ENCODE measurements at regions not wholly inside any gene's neighbourhood (a gene's known extent, or its start where the extent isn't known, plus 50 kb on each side); places are given as distances from the start of the nearest gene placed in this dataset.

DNA sequence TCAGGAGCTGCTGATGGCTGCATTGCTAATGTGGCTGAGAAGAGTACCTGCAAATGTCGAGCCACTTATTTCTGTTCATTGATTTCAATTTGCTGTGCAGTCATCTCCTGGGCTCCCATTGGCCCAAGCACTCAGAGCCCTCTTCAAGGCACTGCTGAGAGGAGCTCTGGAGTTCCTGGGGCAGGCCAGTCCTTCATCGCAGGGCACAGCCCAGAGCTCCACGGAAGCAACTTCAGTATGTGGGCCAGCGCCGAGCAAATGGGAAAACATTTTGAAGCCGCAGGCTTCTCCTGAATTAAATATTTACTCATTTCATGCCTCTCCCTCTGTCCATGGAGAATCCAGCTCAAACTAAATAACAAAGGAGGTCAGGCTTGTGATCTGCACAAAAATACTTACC is 383.3 kb downstream of the BCOR start:
- RAD21 ChIA-PET (ENCODE audit: low non-redundant PET in 1 of 2, low total read pairs in 2 of 2, uncharacterized antibody in 2 of 2, unreplicated experiment in 2 of 2): no interaction called here
- Histone ChIP-seq H3K4me1 (ENCODE audit: control insufficient read depth in 1 of 2, insufficient read depth in 2 of 2, low read length in 2 of 2) (no peaks in the 10 kb centered on the region), H2AFZ (ENCODE audit: low read depth, low read length, poor library complexity, severe bottlenecking) (no peak overlapping the region), H3K27me3 (ENCODE audit: insufficient read depth, low read length) (no peaks in the 10 kb centered on the region), H3K36me3 (ENCODE audit: control insufficient read depth in 1 of 2, insufficient read depth in 2 of 2, low read length in 2 of 2) (no peaks in the 10 kb centered on the region), H3K27ac (ENCODE audit: low read depth, low read length) (no peak overlapping the region), H3K4me2 (ENCODE audit: low read length) (no peak overlapping the region), H3K79me2 (ENCODE audit: insufficient read depth, low read length) (no peaks in the 10 kb centered on the region), H4K20me1 (ENCODE audit: insufficient read depth) (no peaks in the 10 kb centered on the region), H3K9me3 (ENCODE audit: control insufficient read depth in 1 of 2, insufficient read depth in 1 of 2, low read depth in 1 of 2, low read length in 2 of 2) (no peaks in the 10 kb centered on the region), H3K4me3 (replicated peaks in 1 of 2; ENCODE audit: low read depth in 1 of 2, low read length in 2 of 2) (no peak overlapping the region), H3K9ac (ENCODE audit: low read length) (no peak overlapping the region), H3K9me2 (ENCODE audit: insufficient read depth) (no peaks in the 10 kb centered on the region)
- intact Hi-C loops (cut with micrococcal nuclease): no loop called here
- no TSS peak for BruUV-seq (replicated peaks)
- ATAC-seq (no peak), DNase-seq (ENCODE audit: low read depth, low spot score) (no peak)
- no peak for TF ChIP-seq EGR1 (IDR thresholded peaks at IDR 0.05; ENCODE audit: low read depth)
- TF ChIP-seq, protein P1, sequence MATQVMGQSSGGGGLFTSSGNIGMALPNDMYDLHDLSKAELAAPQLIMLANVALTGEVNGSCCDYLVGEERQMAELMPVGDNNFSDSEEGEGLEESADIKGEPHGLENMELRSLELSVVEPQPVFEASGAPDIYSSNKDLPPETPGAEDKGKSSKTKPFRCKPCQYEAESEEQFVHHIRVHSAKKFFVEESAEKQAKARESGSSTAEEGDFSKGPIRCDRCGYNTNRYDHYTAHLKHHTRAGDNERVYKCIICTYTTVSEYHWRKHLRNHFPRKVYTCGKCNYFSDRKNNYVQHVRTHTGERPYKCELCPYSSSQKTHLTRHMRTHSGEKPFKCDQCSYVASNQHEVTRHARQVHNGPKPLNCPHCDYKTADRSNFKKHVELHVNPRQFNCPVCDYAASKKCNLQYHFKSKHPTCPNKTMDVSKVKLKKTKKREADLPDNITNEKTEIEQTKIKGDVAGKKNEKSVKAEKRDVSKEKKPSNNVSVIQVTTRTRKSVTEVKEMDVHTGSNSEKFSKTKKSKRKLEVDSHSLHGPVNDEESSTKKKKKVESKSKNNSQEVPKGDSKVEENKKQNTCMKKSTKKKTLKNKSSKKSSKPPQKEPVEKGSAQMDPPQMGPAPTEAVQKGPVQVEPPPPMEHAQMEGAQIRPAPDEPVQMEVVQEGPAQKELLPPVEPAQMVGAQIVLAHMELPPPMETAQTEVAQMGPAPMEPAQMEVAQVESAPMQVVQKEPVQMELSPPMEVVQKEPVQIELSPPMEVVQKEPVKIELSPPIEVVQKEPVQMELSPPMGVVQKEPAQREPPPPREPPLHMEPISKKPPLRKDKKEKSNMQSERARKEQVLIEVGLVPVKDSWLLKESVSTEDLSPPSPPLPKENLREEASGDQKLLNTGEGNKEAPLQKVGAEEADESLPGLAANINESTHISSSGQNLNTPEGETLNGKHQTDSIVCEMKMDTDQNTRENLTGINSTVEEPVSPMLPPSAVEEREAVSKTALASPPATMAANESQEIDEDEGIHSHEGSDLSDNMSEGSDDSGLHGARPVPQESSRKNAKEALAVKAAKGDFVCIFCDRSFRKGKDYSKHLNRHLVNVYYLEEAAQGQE (IDR thresholded peaks at IDR 0.05; ENCODE audit: low read depth): no peak
- TF ChIP-seq, protein P2, sequence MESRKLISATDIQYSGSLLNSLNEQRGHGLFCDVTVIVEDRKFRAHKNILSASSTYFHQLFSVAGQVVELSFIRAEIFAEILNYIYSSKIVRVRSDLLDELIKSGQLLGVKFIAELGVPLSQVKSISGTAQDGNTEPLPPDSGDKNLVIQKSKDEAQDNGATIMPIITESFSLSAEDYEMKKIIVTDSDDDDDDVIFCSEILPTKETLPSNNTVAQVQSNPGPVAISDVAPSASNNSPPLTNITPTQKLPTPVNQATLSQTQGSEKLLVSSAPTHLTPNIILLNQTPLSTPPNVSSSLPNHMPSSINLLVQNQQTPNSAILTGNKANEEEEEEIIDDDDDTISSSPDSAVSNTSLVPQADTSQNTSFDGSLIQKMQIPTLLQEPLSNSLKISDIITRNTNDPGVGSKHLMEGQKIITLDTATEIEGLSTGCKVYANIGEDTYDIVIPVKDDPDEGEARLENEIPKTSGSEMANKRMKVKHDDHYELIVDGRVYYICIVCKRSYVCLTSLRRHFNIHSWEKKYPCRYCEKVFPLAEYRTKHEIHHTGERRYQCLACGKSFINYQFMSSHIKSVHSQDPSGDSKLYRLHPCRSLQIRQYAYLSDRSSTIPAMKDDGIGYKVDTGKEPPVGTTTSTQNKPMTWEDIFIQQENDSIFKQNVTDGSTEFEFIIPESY (IDR thresholded peaks at IDR 0.05; ENCODE audit: extremely low read depth, insufficient replicate concordance, low read length): no peak
- TF ChIP-seq SIN3A (IDR thresholded peaks at IDR 0.05; ENCODE audit: low read depth): no peak
- TF ChIP-seq JUND (IDR thresholded peaks at IDR 0.05): no peak
- no peak for TF ChIP-seq EZH2 (IDR thresholded peaks at IDR 0.05)
- TF ChIP-seq, protein P3, sequence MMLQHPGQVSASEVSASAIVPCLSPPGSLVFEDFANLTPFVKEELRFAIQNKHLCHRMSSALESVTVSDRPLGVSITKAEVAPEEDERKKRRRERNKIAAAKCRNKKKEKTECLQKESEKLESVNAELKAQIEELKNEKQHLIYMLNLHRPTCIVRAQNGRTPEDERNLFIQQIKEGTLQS (IDR thresholded peaks at IDR 0.05): no peak
- no peak for TF ChIP-seq CBX3 (IDR thresholded peaks at IDR 0.05; ENCODE audit: low read depth)
- TF ChIP-seq EZH2phosphoT487 (IDR thresholded peaks at IDR 0.05; ENCODE audit: borderline replicate concordance): no peak
- TF ChIP-seq POLR2AphosphoS5 (IDR thresholded peaks at IDR 0.05; ENCODE audit: low read depth, low read length): no peak
- TF ChIP-seq, protein P4, sequence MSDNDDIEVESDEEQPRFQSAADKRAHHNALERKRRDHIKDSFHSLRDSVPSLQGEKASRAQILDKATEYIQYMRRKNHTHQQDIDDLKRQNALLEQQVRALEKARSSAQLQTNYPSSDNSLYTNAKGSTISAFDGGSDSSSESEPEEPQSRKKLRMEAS (IDR thresholded peaks at IDR 0.05): no peak
- TF ChIP-seq YY1 (IDR thresholded peaks at IDR 0.05; ENCODE audit: extremely low read depth, insufficient replicate concordance, low read depth, low read length): no peak
- no peak for TF ChIP-seq ZNF274 (IDR thresholded peaks at IDR 0.05; ENCODE audit: low read depth, low read length)
- no peak for TF ChIP-seq SRF (IDR thresholded peaks at IDR 0.05; ENCODE audit: low read depth)
- no peak for TF ChIP-seq RAD21 (IDR thresholded peaks at IDR 0.05; ENCODE audit: low read depth)
- TF ChIP-seq CEBPB (IDR thresholded peaks at IDR 0.05; ENCODE audit: low read depth): no peak
- POLR2A ChIA-PET: no interaction called here
- CTCF ChIA-PET: no interaction called here

Measured in HCT116 (cell line).